ENCODE measurements at regions not wholly inside any gene's neighbourhood (a gene's known extent, or its start where the extent isn't known, plus 50 kb on each side); places are given as distances from the start of the nearest gene placed in this dataset.

DNA sequence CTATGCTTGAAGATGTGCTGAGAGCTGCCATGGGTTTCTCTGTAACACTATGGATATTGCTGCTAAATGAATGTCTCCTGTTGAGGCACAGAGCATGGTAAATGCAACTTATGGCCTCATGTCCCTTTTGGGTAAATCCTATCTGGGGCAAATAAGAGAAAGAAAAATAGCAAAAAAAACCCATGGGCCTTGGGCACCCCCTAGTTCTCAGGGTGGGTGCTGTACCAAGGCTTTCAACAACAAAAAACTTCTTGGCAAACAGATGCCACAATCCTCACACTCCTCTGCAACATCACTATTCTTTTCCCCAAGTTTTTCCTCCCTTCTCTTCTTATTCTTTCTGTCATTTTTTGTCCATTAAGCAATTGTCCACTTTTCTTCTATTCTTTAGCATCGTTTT lies 340.1 kb upstream of the ROBO2 start:
- no peaks in the 10 kb centered on the region for H3K36me3 ChIP-seq (ENCODE audit: control insufficient read depth, insufficient read depth, low read length)
- 100% methylated on average over 1 of the region's 1 CpG for WGBS, 2 experiments (ENCODE audit: insufficient coverage in 2 of 2)

DNA sequence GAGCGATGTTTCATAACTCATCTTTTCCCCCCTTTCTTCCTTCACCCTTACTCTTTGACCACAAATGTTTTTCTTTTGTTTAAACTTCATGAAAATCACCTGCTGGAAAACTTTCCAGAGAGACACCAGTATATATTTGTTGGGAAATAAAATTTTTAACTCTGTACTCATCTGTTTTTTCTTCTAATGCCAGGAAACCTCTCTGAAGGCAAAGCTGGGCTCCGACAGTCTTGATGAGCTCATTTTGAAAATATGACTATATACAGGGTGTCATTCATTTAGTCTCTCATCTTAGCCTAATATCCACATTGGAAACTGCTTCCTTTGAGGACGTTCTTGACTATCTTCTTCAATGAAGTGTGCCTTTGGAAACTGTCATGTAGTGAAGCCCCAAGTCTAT lies 339.6 kb upstream of the ROBO2 start:
- WGBS, 2 experiments (ENCODE audit: insufficient coverage in 2 of 2) = 100% methylated on average over 1 of the region's 3 CpGs
- peaks cover 5% of the 10 kb centered on the region for H3K4me1 ChIP-seq (ENCODE audit: control insufficient read depth, insufficient read depth, low read length, poor library complexity, severe bottlenecking)
- no peaks in the 10 kb centered on the region for H3K9me3 ChIP-seq (ENCODE audit: control insufficient read depth, low read length)
- no peaks in the 10 kb centered on the region for H3K36me3 ChIP-seq (ENCODE audit: control insufficient read depth, insufficient read depth, low read length)
- H3K27ac ChIP-seq (ENCODE audit: low read depth, low read length, severe bottlenecking) = no peak overlapping the region
- H3K4me3 ChIP-seq (ENCODE audit: extremely low read depth, insufficient read depth, low read length, poor library complexity, severe bottlenecking) = no peak overlapping the region

More for the DNA sequence above, 340.1 kb upstream of the ROBO2 start:
- no peak overlapping the region for H3K27ac ChIP-seq (ENCODE audit: low read depth, low read length, severe bottlenecking)
- no peaks in the 10 kb centered on the region for H3K9me3 ChIP-seq (ENCODE audit: control insufficient read depth, low read length)
- no peak overlapping the region for H3K4me3 ChIP-seq (ENCODE audit: extremely low read depth, insufficient read depth, low read length, poor library complexity, severe bottlenecking)
- H3K4me1 ChIP-seq (ENCODE audit: control insufficient read depth, insufficient read depth, low read length, poor library complexity, severe bottlenecking) = peaks cover 5% of the 10 kb centered on the region

GRCh38 chr3:76702676-76703075 lies 337.2 kb upstream of the ROBO2 start:
- no peak overlapping the region for H3K4me3 ChIP-seq (ENCODE audit: extremely low read depth, insufficient read depth, low read length, poor library complexity, severe bottlenecking)
- H3K27ac ChIP-seq (ENCODE audit: low read depth, low read length, severe bottlenecking) = no peak overlapping the region
- H3K4me1 ChIP-seq (ENCODE audit: control insufficient read depth, insufficient read depth, low read length, poor library complexity, severe bottlenecking) = peaks cover 5% of the 10 kb centered on the region
- no peaks in the 10 kb centered on the region for H3K9me3 ChIP-seq (ENCODE audit: control insufficient read depth, low read length)
- H3K36me3 ChIP-seq (ENCODE audit: control insufficient read depth, insufficient read depth, low read length) = no peaks in the 10 kb centered on the region
- WGBS, 2 experiments (ENCODE audit: insufficient coverage in 2 of 2) = 69% methylated on average over 2 of the region's 3 CpGs; no CpG with 5 or more reads in 1 of the 2 experiments

DNA sequence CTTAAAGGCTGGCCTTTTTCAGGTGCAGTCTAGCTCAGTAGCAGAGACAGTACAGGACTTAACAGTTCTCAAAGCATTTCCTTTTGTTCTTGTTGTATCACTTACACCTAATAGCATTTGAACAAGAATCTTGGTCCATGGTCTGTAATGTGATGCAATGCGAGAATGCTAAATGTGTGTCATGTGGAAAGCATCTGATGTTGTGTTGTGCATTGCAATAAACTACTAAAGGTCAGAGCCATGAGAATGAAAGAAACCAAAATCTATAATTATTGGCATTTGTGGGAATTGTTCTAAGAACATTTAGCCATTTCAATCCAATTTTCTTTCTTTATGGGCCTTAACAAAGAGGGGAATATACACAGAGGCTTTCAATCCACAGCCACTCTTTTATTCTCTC lies 324.5 kb upstream of the ROBO2 start:
- Histone ChIP-seq H3K27ac (ENCODE audit: low read depth, low read length, severe bottlenecking) (no peak overlapping the region), H3K4me3 (ENCODE audit: extremely low read depth, insufficient read depth, low read length, poor library complexity, severe bottlenecking) (no peak overlapping the region), H3K36me3 (ENCODE audit: control insufficient read depth, insufficient read depth, low read length) (no peaks in the 10 kb centered on the region), H3K9me3 (ENCODE audit: control insufficient read depth, low read length) (no peaks in the 10 kb centered on the region), H3K4me1 (ENCODE audit: control insufficient read depth, insufficient read depth, low read length, poor library complexity, severe bottlenecking) (no peaks in the 10 kb centered on the region)
- no CpG with 5 or more reads among the region's 1 CpG for WGBS, 2 experiments (ENCODE audit: insufficient coverage in 2 of 2)

GRCh38 chr3:76723366-76723765 lies 316.5 kb upstream of the ROBO2 start:
- H3K27ac ChIP-seq (ENCODE audit: low read depth, low read length, severe bottlenecking) = no peak overlapping the region
- no peaks in the 10 kb centered on the region for H3K4me1 ChIP-seq (ENCODE audit: control insufficient read depth, insufficient read depth, low read length, poor library complexity, severe bottlenecking)
- no peaks in the 10 kb centered on the region for H3K9me3 ChIP-seq (ENCODE audit: control insufficient read depth, low read length)
- WGBS, 2 experiments (ENCODE audit: insufficient coverage in 2 of 2) = 65 to 72% methylated on average over 2 of the region's 2 CpGs
- H3K4me3 ChIP-seq (ENCODE audit: extremely low read depth, insufficient read depth, low read length, poor library complexity, severe bottlenecking) = no peak overlapping the region
- H3K36me3 ChIP-seq (ENCODE audit: control insufficient read depth, insufficient read depth, low read length) = no peaks in the 10 kb centered on the region

DNA sequence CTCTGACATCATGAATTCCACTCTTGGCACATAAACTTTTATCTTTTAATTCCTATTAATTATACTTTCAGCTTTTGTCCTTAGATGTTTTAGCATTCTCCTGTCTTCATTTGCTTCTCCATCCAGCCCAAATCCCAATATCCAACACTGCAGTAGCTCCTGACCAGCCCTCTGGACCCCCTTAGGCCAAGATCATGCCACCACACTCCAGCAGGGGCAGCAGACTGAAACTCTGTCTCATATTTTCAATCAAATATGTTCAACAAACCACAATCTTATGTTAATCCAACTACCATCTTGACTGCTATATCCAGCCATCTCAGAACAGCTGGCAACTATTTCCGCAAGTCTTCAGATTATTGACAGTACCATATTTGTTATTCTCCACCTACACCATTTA lies 315.8 kb upstream of the ROBO2 start:
- Histone ChIP-seq H3K36me3 (ENCODE audit: control insufficient read depth, insufficient read depth, low read length) (no peaks in the 10 kb centered on the region), H3K9me3 (ENCODE audit: control insufficient read depth, low read length) (no peaks in the 10 kb centered on the region), H3K27ac (ENCODE audit: low read depth, low read length, severe bottlenecking) (no peak overlapping the region), H3K4me3 (ENCODE audit: extremely low read depth, insufficient read depth, low read length, poor library complexity, severe bottlenecking) (no peak overlapping the region), H3K4me1 (ENCODE audit: control insufficient read depth, insufficient read depth, low read length, poor library complexity, severe bottlenecking) (no peaks in the 10 kb centered on the region)
- 89 to 100% methylated on average over 1 of the region's 1 CpG for WGBS, 2 experiments (ENCODE audit: insufficient coverage in 2 of 2)

DNA sequence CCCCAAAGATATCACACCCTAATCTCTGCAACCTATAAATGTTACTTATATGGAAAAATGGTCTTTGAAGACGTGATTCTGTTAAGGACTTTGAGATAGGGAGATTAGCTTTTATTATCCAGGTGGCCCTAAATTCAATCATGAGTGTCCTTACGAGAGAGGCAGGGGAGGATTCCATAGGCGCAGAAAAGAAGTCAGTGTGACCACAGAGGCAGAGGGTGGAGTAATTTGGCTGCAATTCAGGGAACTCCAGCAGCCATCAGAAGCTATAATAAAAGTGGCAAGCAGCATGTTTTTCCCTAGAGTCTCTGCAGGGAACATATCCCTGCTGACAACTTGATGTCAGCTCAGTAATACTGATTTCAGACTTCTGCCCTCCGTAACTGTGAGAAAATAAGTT lies 315.2 kb upstream of the ROBO2 start:
- WGBS, 2 experiments (ENCODE audit: insufficient coverage in 2 of 2) = 78 to 88% methylated on average over 3 of the region's 4 CpGs
- H3K9me3 ChIP-seq (ENCODE audit: control insufficient read depth, low read length) = no peaks in the 10 kb centered on the region
- no peaks in the 10 kb centered on the region for H3K36me3 ChIP-seq (ENCODE audit: control insufficient read depth, insufficient read depth, low read length)
- H3K4me1 ChIP-seq (ENCODE audit: control insufficient read depth, insufficient read depth, low read length, poor library complexity, severe bottlenecking) = no peaks in the 10 kb centered on the region
- H3K27ac ChIP-seq (ENCODE audit: low read depth, low read length, severe bottlenecking) = no peak overlapping the region
- H3K4me3 ChIP-seq (ENCODE audit: extremely low read depth, insufficient read depth, low read length, poor library complexity, severe bottlenecking) = no peak overlapping the region

DNA sequence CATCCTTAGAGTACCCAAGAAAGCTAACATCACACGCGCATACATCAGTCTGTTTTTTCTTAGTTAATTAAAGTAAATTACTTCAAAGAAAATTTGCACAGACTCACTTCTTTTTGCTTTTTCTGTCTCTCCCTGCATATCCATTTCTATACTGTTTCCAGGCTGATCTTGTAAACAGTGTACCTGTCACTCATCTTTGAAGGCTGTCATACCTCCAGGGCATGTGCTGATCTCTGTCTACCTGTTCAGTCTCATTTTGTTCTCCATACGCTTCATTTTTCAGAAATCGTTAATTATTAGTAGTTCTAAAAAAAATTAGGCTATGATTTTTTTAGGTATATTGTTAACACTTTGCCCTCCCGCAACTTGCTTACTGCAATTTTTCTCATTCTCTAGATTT lies 313.9 kb upstream of the ROBO2 start:
- Histone ChIP-seq H3K36me3 (ENCODE audit: control insufficient read depth, insufficient read depth, low read length) (no peaks in the 10 kb centered on the region), H3K9me3 (ENCODE audit: control insufficient read depth, low read length) (no peaks in the 10 kb centered on the region), H3K4me3 (ENCODE audit: extremely low read depth, insufficient read depth, low read length, poor library complexity, severe bottlenecking) (no peak overlapping the region), H3K27ac (ENCODE audit: low read depth, low read length, severe bottlenecking) (no peak overlapping the region), H3K4me1 (ENCODE audit: control insufficient read depth, insufficient read depth, low read length, poor library complexity, severe bottlenecking) (no peaks in the 10 kb centered on the region)
- WGBS, 2 experiments (ENCODE audit: insufficient coverage in 2 of 2) = no CpG with 5 or more reads among the region's 5 CpGs

DNA sequence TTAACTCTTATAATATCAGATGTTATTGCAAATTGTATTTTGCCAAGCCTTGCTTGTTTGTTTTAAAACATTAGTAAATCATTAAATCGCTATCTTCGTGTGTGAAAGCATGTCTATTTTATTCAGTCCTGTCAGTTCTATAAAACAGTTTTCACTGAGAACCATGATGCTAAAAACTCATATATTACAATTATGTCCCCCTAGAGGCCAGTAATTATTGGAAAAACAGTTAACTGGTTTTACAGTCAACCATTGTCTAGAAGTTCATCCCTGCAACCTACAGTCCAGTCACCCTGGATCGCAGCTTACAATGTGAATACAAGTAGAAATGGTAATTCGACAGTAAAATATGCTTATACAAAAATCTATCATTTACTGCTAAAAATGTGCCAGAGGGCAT lies 311.5 kb upstream of the ROBO2 start:
- Histone ChIP-seq H3K4me3 (ENCODE audit: extremely low read depth, insufficient read depth, low read length, poor library complexity, severe bottlenecking) (no peak overlapping the region), H3K36me3 (ENCODE audit: control insufficient read depth, insufficient read depth, low read length) (no peaks in the 10 kb centered on the region), H3K4me1 (ENCODE audit: control insufficient read depth, insufficient read depth, low read length, poor library complexity, severe bottlenecking) (no peaks in the 10 kb centered on the region), H3K27ac (ENCODE audit: low read depth, low read length, severe bottlenecking) (no peak overlapping the region), H3K9me3 (ENCODE audit: control insufficient read depth, low read length) (peaks cover under 1% of the 10 kb centered on the region)
- WGBS, 2 experiments (ENCODE audit: insufficient coverage in 2 of 2) = 100% methylated on average over 2 of the region's 4 CpGs; no CpG with 5 or more reads in 1 of the 2 experiments

GRCh38 chr3:76731471-76731870 lies 308.4 kb upstream of the ROBO2 start:
- Histone ChIP-seq H3K4me1 (ENCODE audit: control insufficient read depth, insufficient read depth, low read length, poor library complexity, severe bottlenecking) (no peaks in the 10 kb centered on the region), H3K9me3 (ENCODE audit: control insufficient read depth, low read length) (peaks cover 5% of the 10 kb centered on the region), H3K27ac (ENCODE audit: low read depth, low read length, severe bottlenecking) (no peak overlapping the region), H3K4me3 (ENCODE audit: extremely low read depth, insufficient read depth, low read length, poor library complexity, severe bottlenecking) (no peak overlapping the region), H3K36me3 (ENCODE audit: control insufficient read depth, insufficient read depth, low read length) (no peaks in the 10 kb centered on the region)
- WGBS, 2 experiments (ENCODE audit: insufficient coverage in 2 of 2) = 67% methylated on average over 1 of the region's 1 CpG; no CpG with 5 or more reads in 1 of the 2 experiments

DNA sequence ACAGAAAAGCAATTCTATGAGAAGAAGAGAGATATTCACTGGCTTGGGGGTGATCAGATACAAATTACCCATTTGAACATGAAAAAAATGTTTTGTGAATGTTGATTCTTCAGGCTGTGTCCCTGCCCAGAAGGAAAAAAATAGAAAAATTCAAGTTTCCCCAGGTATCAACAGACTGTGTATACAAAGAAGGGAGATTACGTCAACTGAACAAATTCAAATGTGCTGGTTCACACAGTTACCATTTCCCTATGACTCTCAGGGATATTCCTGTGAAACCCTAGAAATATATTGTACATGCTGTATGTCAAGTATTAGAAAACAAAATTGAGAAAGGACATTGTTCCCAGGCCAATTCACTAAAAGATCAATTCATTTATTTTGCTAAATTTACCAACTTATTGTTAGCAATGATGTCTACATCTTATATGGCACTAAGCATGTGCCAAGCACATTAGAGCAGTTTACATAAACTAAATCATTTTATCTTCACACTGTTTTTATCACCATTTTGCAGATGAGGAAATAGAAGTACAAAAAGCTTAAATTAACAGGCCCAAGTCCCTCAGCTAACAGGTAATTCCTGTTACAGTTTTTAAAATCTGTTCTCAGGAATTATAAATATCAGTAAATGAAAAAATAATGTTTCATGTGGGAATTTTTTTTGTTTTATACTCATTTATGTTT lies 306.7 kb upstream of the ROBO2 start:
- WGBS, 2 experiments (ENCODE audit: insufficient coverage in 2 of 2) = no CpG with 5 or more reads among the region's 1 CpG
- Histone ChIP-seq H3K36me3 (ENCODE audit: control insufficient read depth, insufficient read depth, low read length) (no peaks in the 10 kb centered on the region), H3K9me3 (ENCODE audit: control insufficient read depth, low read length) (peaks cover 5% of the 10 kb centered on the region), H3K27ac (ENCODE audit: low read depth, low read length, severe bottlenecking) (no peak overlapping the region), H3K4me1 (ENCODE audit: control insufficient read depth, insufficient read depth, low read length, poor library complexity, severe bottlenecking) (no peaks in the 10 kb centered on the region), H3K4me3 (ENCODE audit: extremely low read depth, insufficient read depth, low read length, poor library complexity, severe bottlenecking) (no peak overlapping the region)

Data from mesodermal cell (in vitro differentiated cells).